HCT116 (cell line): ENCODE measurements at regions not wholly inside any gene's neighbourhood (a gene's known extent, or its start where the extent isn't known, plus 50 kb on each side); places are given as distances from the start of the nearest gene placed in this dataset.

ENCODE experiments used
- CBX3 ChIP-seq: IDR thresholded peaks from 2 replicates; pipeline ENCODE4 v1.6.1; 2012; ENCODE audit warnings: low read depth
- CTCF ChIP-seq, 3 experiments: fragments of 200-600 bp in 1 of 3; sonication (generic) in 1 of 3; IDR thresholded peaks in 2 of 3; conservative IDR thresholded peaks in 1 of 3; 2 replicates each; pipeline ENCODE4 v1.5.1; 2012 to 2017; ENCODE audit warnings: low read depth in 2 of 3, low read length in 2 of 3, antibody characterized with exemption in 1 of 3, borderline replicate concordance in 1 of 3, control low read depth in 1 of 3, mild to moderate bottlenecking in 1 of 3, mixed read lengths in 1 of 3, mixed run types in 1 of 3, moderate library complexity in 1 of 3; ENCODE audit not compliant: insufficient read depth in 1 of 3
- EZH2 ChIP-seq: fragments of 200-600 bp; sonication (generic); IDR thresholded peaks from 2 replicates; pipeline ENCODE4 v1.6.1; 2017; ENCODE audit warnings: antibody characterized with exemption, mixed run types
- FOSL1 ChIP-seq: IDR thresholded peaks from 2 replicates; pipeline ENCODE4 v1.6.1; 2012; ENCODE audit warnings: low read depth
- POLR2AphosphoS5 ChIP-seq: IDR thresholded peaks from 2 replicates; pipeline ENCODE4 v1.6.1; 2011; ENCODE audit warnings: mild to moderate bottlenecking, low read depth, low read length, moderate library complexity
- SIN3A ChIP-seq: IDR thresholded peaks from 2 replicates; pipeline ENCODE4 v1.6.1; 2012; ENCODE audit warnings: low read depth

DNA sequence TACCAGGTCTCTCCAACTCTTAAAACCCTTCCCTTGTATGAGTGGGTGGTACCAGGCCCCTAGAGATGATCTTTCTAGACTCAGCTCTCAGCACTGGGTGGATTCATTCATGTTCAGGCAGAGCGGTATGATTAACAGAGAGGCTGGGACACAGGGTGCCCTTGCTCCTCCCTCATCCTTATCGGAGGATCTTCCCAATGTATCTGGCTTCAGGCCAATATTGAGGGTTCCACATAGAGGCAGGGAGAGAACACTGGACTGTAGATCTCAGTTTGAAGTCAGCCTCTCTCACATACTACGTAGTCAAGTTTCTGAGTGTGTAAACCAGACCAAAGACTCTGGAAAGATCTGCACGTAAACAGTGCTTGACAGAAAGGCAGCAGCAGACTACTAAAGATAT is 366.2 kb downstream of the DHX35 start:
- no peak for TF ChIP-seq CTCF (IDR thresholded peaks at IDR 0.05 in 2 of 3, conservative IDR thresholded peaks at IDR 0.05 in 1 of 3; ENCODE audit: borderline replicate concordance in 1 of 3, insufficient read depth in 1 of 3, low read depth in 2 of 3, low read length in 2 of 3)
- TF ChIP-seq SIN3A = no peak
- no peak for TF ChIP-seq EZH2
- no peak for TF ChIP-seq FOSL1
- TF ChIP-seq POLR2AphosphoS5 = no peak
- TF ChIP-seq CBX3 = no peak
